Activated effector memory CD4-positive, alpha-beta T cell treated with anti-CD3 and anti-CD28 coated beads, Interleukin-2, amount 50 U/mL, for 16 hours (primary cell): ENCODE measurements at regions not wholly inside any gene's neighbourhood (a gene's known extent, or its start where the extent isn't known, plus 50 kb on each side); places are given as distances from the start of the nearest gene placed in this dataset.
"Not testable (repeated sequence)": the region's sequence is repeated elsewhere in the genome, so short reads cannot be mapped to it uniquely, and the experiment has no call there.

Experiments
- DNase-seq: peaks from one replicate; pipeline ENCODE4 v3.0.0-alpha.2; 2020

- peak; percentile 66 for DNase-seq
Observed at GRCh38 chr20:30811885-30812671, 445.4 kb upstream of the DEFB115 start.

- no peak for DNase-seq
Observed at GRCh38 chr20:30812739-30813411, 444.6 kb upstream of the DEFB115 start.

DNA sequence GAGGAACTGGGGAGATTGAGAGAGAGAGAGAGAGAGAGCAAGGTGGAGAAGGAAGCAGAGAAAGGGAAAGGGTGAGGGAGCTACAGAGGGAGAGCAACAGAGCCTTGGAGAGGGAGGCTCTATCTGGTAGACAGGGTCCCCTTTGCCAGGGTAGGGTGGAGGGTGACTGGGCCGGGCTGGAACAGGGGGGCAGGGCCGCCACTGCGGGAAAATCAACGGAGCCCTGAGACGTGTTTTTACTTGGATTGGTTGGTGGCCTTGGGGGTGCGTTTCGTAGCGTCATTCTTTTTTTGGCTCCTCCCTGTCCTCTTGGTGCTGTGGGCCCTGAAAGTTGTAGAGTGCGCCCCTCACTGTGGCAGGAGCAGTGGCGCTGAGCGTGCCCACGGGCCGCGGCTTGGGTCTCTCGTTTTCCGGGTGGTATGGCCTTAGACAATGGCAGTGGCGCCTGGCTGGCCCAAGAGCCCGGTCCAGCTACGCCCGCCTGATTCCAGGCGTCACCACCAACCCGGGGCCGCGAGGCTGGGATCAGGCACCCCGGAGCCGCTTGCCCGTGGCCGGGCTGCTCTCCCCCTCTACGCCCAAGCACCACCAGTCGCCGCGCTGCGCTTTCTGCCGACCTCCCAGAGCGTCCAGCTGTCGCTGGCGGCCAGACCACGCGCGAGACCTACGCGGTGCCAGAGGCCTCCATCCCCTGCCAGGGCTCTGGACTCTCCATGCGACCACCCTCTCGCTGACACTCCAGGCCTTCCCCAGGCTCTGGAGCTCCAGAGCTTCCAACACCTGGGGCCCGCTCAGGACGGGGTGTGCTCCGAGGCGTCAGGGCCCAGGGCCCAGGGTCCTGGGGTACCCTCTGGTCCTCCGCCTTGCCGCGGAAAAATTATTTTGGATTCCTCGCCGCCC, 443.8 kb upstream of the DEFB115 start:
- DNase-seq = peak; percentile 72

GRCh38 chr20:30814312-30814639, 443.2 kb upstream of the DEFB115 start:
- DNase-seq = not testable (repeated sequence)

DNA sequence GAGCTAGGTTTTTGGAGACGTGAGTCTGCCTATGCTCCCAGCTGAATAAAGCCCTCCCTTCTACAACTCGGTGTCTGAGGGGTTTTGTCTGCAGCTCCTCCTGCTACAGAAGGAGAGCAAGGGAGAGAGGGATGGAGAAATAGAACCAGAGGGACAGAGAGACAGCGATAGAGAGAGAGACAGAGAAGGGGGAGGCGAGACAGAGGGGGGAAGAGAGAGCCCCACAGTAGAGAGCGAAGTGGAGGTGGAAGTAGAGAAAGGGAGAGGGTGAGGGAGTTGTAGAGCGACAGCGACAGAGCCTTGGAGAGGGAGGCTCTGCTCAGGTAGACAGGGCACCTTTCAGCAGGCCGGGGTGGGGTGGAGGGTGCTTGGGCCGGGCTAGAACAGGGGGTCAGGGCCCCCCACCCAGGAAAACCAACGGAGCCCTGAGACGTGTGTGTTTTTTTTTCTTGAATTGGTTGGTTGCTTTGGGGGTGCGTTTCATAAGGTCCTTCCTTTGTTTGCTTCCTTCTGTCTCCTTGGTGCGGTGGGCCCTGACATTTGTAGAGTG, 442.4 kb upstream of the DEFB115 start:
- peak; percentile 67 for DNase-seq

DNA sequence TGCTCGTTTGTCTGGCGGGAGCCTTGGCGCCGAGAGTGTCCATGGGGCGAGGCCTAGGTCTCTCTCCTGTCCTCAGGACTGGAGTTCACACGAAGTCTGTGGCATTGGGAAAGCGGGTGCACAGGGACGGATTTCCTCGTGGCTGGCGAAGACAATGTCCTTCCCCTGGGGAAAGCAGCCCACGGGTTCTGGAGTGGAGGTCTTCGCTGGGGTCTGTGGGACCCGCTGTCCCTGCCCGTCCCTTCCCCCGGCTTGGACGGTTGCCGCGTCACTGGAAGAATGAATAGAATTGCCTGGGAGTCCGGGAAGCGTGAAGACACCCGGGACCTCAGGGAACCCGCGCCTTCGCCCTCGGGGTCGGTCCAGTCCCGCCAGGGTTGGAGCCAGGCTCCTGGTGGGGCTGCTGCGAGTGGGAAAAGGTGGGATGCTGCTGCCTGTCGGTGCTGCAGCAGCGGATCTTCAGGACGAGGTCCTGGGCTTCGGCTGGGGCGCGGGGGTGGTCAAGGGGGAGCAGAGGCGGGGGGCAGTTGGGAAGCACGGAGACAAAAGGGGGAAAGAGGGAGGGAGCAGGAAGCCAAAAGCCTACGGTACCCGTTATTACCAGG, 441.8 kb upstream of the DEFB115 start:
- no peak for DNase-seq

DNA sequence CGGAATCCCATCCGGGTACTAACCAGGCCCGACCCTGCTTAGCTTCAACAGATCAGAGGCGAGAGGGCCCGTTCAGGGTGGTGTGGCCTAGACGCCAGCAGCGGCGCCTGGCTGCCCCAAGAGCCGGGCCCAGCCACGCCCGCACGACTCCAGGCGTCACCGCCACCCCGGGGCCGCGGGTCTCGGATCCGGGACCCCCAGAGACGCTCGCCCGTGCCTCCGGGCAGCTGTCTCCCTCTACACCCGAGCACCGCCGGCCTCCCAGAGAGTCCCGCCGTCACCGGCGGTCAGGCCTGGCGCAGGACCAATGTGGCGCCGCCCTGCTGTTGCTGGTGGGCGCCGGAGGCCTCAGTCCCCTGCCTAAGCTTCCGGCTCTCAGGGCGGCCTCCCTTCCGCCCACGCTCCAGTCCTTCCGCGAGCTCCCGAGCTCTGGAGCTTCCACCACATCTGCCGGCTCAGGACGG, 441.2 kb upstream of the DEFB115 start:
- no peak for DNase-seq

DNA sequence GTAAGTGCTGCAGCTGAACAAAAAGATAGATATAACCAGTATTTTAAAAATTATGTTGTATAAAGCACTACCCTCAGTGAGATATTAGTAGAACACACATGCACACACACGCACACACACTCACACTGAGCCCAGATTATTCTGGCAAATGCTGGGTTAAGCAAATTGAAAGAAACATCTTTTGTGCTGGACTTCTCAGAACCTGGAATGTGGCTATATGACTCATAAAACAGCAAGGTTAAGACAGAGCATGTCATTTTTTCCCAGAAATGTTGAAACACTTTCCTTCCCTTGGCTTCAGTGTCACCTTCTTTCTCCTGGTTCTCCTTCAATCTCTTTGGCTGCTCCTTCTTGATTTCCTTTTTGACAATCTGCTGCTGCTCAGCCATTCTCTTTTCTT, 435.8 kb upstream of the DEFB115 start:
- DNase-seq = not testable (repeated sequence)

- DNase-seq = not testable (repeated sequence)
Observed at GRCh38 chr20:30824666-30825065, 432.8 kb upstream of the DEFB115 start.

- not testable (repeated sequence) for DNase-seq
Observed at GRCh38 chr20:30845923-30846322, 411.5 kb upstream of the DEFB115 start.

DNA sequence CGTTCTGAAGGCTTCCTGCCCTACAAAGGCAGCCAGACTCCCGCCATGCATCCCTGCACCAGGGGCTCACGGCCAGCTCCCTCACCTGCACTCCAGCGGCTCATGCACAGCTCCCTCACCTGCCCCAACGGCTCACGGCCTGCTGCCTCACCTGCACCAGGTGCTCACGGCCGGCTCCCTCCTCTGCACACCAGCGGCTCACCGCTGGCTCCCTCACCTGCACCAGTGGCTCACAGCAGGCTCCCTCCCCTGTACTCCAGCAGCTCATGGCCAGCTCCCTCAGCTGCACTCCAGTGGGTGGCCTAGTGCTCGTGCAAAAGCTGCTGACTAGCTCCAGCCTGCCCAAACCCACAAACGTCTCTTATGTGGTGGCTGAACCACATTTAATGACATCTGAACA, 389.2 kb upstream of the DEFB115 start:
- DNase-seq = not testable (repeated sequence)

DNA sequence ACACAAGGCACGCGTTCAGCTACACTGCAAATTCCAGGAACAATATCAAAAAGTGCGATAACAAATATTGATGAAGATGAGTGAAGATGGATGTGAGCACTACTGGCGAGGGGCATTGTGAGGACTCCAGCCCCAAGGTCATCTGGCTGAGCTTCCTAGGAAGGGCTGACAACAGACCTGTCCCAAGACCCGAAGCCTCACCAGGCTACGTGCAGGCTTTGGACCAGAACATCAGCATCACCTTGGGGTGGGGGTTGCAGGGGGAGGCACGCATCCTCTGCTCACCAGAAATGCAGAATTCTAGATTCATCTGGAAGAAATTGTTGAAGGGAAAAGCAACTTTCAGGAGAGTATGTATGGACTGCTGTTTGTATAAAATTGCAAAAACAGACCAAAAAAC, 386.3 kb upstream of the DEFB115 start:
- DNase-seq = not testable (repeated sequence)

GRCh38 chr20:30872252-30872651, 385.2 kb upstream of the DEFB115 start:
- not testable (repeated sequence) for DNase-seq

GRCh38 chr20:30875868-30876267, 381.6 kb upstream of the DEFB115 start:
- not testable (repeated sequence) for DNase-seq

DNA sequence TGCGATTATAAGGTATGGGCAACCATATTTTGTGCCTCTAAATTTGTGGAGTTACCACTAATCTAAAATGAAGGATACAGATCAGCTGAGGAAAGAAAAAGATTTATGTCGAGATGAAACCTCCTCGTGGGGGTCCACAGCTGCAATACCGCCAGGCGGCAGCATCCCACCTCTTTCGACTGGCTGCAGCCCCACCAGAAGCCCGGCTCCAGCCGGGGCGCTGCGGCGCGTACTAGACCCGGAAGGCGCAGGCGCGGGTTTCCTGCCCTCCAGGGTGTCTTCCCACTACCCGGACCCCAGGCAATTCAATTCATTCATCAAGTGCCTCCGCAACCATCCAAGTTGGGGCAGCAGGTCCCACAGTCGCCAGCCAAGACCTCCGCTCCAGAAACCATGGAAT, 366.1 kb upstream of the DEFB115 start:
- DNase-seq = peak; percentile 37

GRCh38 chr20:30892541-30893345, 364.7 kb upstream of the DEFB115 start:
- DNase-seq = peak; percentile 45

DNA sequence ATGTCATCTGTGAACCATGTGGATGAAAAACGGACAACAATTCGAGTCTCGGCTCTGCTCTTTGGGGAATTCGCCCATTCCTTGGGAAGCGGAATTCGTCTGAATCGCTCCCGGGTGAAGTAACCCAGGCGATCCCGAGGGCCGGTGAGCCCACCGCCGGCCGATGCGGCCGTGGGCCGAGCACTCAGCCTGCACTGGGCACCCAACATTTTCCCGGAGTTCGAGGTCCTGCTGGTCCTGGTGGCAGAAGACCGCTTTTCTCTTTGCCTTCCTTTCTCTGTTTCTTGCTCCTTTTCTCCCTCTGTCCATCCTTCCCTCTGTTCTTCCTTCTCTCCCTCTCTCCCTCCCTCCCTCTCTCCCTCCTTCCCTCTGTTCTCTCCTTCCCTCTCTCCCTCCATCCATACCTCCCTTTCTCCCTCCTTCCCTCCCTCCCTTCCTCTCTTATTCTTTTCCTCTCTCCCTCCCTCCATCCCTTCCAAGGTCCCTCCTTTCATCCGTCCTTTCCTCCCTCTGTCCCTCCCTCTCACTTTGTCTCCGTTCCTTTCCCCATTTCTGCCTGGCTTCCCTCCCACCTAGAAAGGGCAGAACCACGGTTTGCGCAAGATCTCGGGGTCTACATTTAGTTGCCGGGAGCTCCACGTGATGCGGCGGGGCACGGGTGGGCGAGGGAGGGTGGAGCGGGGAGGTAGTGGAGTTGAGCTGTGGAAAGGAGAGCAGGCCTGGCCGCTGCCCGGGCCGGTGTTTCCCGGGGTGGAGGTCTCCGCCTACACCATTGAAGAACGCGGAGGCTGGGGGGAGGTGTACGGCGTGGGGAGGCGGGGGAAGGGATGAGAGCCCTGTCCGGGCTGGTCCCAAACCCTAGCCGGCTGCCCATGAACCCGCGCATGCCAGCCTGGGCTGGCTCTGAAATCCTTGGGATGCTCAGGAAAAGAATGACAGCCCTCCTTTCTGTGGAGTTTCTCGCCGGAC, 363.8 kb upstream of the DEFB115 start:
- DNase-seq = peak; percentile 46

- peak; percentile 48 for DNase-seq
Observed at GRCh38 chr20:30894707-30895353, 362.6 kb upstream of the DEFB115 start.

- peak; percentile 41 for DNase-seq
Observed at GRCh38 chr20:30895354-30895711, 362.1 kb upstream of the DEFB115 start.
